Stimulated activated CD8-positive, alpha-beta memory T cell treated with anti-CD3 and anti-CD28 coated beads, Interleukin-12 subunit alpha, Interleukin-12 subunit beta, amount 100 ng/mL, for 24 hours (primary cell): ENCODE measurements at regions not wholly inside any gene's neighbourhood (a gene's known extent, or its start where the extent isn't known, plus 50 kb on each side); places are given as distances from the start of the nearest gene placed in this dataset.
"Not testable (repeated sequence)": the region's sequence is repeated elsewhere in the genome, so short reads cannot be mapped to it uniquely, and the experiment has no call there.

Experiments used
- DNase-seq: peaks from one replicate; pipeline ENCODE4 v3.0.0-alpha.2; 2020; ENCODE audit errors: extremely low read depth

DNA sequence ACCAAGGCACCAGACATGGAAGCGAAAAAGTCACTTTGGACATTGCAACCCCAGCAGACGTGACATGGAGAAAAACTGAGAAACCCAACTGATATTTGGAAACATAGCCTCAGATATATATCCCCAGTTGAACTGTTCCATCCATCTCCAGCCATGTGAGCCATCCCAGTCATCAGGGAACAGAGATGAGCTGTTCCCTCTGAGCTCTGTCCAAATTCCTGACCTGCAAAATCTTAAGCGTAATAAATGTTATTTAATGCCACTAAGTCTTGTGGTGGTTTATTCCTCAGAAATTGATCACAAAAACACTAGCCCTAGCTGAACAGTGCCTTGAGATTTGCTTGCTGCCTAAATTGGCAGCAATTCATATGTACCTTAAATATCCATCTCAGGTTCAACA lies 182.8 kb downstream of the NRP2 start:
- DNase-seq: no peak

- DNase-seq: no peak
Observed at GRCh38 chr2:205864491-205864890, 182.2 kb downstream of the NRP2 start.

DNA sequence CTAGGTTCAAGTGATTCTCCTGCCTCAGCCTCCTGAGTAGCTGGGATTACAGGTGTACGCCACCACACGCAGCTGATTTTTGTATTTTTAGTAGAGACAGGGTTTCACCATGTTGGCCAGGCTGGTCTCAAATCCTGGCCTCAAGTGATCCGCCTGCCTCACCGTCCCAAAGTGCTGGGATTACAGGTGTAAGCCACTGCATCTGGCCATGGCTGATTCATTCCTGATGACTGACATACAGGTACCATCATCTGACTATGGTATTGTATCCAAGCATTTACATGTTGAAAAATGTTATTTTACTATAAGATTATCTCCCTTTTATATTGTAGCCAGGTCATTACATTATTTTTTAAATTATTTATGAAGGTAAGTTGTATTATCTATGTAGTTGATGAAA lies 180.5 kb downstream of the NRP2 start:
- not testable (repeated sequence) for DNase-seq

DNA sequence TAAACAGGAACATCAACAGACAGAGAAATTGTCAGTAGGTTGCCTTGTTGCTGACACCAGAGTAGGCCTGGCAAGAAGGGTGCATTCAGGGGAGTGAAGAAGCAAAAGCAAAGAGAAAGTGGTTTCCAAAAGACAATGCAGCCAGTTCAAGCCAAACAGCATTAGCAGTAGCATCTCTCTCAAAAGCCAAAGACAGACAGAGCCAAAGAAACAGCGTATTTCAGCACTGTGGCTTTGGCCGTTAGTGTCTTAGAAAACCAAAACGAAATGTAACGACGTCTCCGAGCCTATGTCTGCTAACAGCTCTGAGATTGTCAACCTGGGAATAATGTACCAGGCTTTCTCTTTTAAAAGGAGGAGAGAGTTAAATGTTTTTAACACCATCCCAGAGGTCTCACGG lies 178.6 kb downstream of the NRP2 start:
- no peak for DNase-seq

GRCh38 chr2:205860181-205860580 lies 177.9 kb downstream of the NRP2 start:
- DNase-seq: no peak

DNA sequence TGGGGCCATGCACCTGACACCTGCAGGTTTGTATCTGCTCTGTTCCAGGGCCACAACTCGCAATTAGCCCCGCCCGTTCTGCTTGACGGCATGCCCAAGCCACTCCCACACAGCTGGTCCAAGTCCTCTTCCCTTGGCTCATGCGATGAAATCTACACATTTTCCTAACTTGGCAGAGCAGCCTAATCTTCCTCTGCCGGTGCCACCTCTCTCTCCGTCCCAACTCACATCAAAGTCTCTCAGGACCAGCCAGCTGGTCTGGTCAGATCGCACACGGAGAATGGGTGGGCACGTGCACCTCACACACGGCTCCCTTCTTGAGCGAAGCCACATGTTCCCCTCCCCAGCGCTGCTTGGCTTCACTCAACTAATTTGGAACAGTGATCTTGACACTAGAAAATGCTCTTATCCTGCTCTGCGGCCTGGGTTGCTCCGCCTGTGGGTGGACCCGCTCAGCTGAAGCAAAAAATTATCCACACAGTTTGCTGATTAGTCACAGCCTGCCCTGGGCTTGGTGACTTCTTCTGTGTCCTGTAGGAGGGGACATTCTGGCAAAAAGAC lies 176.7 kb downstream of the NRP2 start:
- DNase-seq: no peak

DNA sequence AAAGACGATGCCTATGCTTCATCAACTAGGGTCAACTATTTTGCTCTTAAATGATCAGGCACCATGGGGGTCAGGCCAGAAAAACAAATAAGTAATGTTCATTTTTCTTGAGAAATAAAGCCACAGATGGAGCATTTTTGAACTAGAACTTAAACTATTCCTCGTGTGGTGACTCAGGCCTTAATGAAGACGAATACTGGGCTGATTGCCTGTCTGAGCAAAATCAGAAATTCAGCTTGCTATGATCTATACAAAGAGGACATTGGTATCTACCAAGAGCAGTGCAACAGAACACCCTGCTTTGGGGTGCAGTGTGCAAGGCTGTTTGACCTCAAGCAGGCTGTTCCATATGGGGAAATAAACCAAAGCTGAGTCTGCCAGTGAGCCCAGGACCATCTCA lies 176.0 kb downstream of the NRP2 start:
- DNase-seq: no peak

GRCh38 chr2:205857520-205858237 lies 175.4 kb downstream of the NRP2 start:
- no peak for DNase-seq

- no peak for DNase-seq
Observed at GRCh38 chr2:205852457-205852856, 170.2 kb downstream of the NRP2 start.

DNA sequence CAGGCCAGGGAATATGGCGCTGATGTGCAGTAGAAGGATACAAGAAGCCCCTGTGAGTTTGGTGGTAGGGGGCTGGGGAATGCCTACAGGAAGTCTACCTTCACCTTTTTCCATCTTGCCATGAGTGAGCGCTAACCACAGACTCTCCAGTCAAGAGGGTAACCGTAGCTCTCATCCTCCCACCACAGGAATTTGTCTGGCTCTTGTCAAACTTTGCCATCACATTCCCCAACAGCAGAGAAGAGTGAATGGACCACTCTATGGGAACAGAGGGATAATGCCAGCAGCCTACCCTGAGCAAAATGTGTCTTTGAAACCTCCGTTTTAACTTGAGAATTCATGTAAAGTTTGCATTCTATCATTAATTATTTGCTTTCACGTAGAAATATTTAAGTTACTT lies 168.3 kb downstream of the NRP2 start:
- DNase-seq: no peak

DNA sequence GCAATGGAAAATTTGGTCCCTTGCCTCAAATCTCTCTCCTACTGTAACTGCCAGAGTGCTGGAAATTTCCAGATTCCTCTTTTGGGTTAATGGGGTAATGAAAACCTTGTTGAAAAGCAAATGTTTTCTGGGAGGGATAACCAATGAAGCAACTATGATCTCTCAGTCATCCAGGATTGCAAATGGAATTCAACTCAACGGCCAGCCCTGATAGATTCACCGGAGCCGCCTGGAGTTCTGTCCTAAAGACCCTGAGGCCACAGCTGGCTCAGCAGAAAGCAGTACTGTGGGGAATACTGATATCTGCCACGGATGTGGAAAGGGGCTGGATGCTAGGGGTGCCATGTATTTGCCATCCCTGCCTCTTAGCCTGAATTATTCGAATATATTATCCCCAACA lies 167.8 kb downstream of the NRP2 start:
- DNase-seq: no peak

DNA sequence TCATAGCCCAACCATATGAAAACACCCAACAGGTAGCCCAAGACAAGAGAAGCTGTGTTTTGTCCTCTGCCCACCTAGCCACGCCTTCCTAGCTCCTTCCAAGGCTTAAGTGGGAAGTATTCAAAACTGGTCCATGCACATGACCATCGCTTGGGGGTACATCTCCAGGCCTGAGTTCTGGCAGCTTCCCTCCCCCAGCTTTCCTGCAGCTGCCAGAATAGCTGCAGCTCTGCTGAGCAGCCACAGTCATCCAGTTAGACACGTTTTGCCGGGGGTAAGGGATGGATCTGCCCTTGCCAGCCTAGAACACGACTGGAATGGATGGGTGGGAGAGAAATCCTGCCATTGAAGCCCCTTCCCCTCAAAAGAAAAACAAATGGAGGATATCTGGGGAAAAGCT lies 166.8 kb downstream of the NRP2 start:
- no peak for DNase-seq

DNA sequence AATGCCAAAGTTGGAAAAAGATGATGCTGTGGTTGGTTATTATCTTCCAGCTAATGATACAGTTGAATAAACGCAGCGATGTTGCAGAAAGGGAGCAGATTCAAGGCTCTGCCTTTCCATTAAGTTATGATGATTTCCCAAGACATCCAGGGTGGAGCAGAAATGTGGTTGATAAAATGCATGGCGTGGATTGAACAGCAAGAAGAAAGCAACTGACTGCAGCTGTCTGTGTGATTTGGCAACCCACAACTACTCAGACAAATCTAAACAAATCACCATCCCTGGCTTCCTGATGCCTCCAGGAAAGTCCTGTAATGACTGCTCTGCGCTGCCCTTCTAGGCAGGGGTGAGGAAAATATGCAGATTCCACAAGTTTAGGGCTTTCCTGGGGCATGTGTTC lies 166.3 kb downstream of the NRP2 start:
- DNase-seq: no peak
